ENCODE measurements at regions not wholly inside any gene's neighbourhood (a gene's known extent, or its start where the extent isn't known, plus 50 kb on each side); places are given as distances from the start of the nearest gene placed in this dataset.

- Histone ChIP-seq H3K9me3 (ENCODE audit: control insufficient read depth in 4 of 4, low read length in 3 of 4) (peaks cover 0 to 2% (median 0%) of the 10 kb centered on the region in 4 donors), H3K9ac (ENCODE audit: low read depth in 1 of 2, low read length in 2 of 2) (no peak overlapping the region), H3K27ac (ENCODE audit: low read depth in 1 of 2, low read length in 2 of 2) (no peak overlapping the region), H3K27me3 (ENCODE audit: control insufficient read depth in 4 of 4, insufficient read depth in 4 of 4, low read length in 3 of 4) (no peaks in the 10 kb centered on the region), H3K36me3 (ENCODE audit: control insufficient read depth in 4 of 4, insufficient read depth in 3 of 4, low read depth in 1 of 4, low read length in 3 of 4) (no peaks in the 10 kb centered on the region), H3K4me1 (ENCODE audit: control insufficient read depth in 4 of 4, insufficient read depth in 4 of 4, low read length in 3 of 4) (no peaks in the 10 kb centered on the region), H3K4me3 (ENCODE audit: low read depth in 1 of 3, low read length in 3 of 3) (no peak overlapping the region)
- TF ChIP-seq, protein P1, sequence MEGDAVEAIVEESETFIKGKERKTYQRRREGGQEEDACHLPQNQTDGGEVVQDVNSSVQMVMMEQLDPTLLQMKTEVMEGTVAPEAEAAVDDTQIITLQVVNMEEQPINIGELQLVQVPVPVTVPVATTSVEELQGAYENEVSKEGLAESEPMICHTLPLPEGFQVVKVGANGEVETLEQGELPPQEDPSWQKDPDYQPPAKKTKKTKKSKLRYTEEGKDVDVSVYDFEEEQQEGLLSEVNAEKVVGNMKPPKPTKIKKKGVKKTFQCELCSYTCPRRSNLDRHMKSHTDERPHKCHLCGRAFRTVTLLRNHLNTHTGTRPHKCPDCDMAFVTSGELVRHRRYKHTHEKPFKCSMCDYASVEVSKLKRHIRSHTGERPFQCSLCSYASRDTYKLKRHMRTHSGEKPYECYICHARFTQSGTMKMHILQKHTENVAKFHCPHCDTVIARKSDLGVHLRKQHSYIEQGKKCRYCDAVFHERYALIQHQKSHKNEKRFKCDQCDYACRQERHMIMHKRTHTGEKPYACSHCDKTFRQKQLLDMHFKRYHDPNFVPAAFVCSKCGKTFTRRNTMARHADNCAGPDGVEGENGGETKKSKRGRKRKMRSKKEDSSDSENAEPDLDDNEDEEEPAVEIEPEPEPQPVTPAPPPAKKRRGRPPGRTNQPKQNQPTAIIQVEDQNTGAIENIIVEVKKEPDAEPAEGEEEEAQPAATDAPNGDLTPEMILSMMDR (IDR thresholded peaks at IDR 0.05; ENCODE audit: low read depth, low read length, missing input control): no peak
- no peak for TF ChIP-seq NR2F2 (IDR thresholded peaks at IDR 0.05)
- WGBS: 56% methylated on average over 1 of the region's 1 CpG
- no peak for DNase-seq (ENCODE audit: low spot score)
Observed at GRCh38 chr9:75672478-75672877, 218.0 kb upstream of the PCSK5 start.

DNA sequence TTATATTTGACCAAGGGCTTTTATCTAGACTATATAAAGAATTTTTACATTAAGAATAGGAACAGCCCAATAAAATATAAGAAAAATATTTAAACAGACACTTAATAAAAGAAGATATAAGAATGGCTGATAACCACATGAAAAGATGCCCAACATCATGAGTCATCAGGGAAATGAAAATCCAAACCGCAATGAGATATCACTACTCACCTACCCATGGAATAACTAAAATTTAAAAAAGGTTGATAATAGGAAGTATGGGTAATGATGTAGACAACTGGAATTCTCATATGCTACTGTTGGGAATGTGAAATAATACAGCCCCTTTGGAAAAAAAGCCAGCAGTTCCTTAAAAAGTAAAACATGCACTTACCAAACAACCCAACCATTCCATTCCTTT is 206.9 kb upstream of the PCSK5 start:
- no peaks in the 10 kb centered on the region for H3K27me3 ChIP-seq (ENCODE audit: control insufficient read depth in 4 of 4, insufficient read depth in 4 of 4, low read length in 3 of 4)
- no peaks in the 10 kb centered on the region for H3K4me1 ChIP-seq (ENCODE audit: control insufficient read depth in 4 of 4, insufficient read depth in 4 of 4, low read length in 3 of 4)
- H3K27ac ChIP-seq (ENCODE audit: low read depth in 1 of 2, low read length in 2 of 2): no peak overlapping the region
- no peak overlapping the region for H3K4me3 ChIP-seq (ENCODE audit: low read depth in 1 of 3, low read length in 3 of 3)
- no peak for TF ChIP-seq SP1 (IDR thresholded peaks at IDR 0.05)
- no peak for TF ChIP-seq FOXA1 (IDR thresholded peaks at IDR 0.05)
- TF ChIP-seq, protein P2, sequence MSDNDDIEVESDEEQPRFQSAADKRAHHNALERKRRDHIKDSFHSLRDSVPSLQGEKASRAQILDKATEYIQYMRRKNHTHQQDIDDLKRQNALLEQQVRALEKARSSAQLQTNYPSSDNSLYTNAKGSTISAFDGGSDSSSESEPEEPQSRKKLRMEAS (IDR thresholded peaks at IDR 0.05): no peak
- no peak for TF ChIP-seq YY1 (IDR thresholded peaks at IDR 0.05)
- no peak for TF ChIP-seq GABPA (IDR thresholded peaks at IDR 0.05 in 1 of 2, conservative IDR thresholded peaks at IDR 0.05 in 1 of 2)
- no peak for TF ChIP-seq EGR1 (IDR thresholded peaks at IDR 0.05; ENCODE audit: low read depth in 2 of 2)
- no peak for TF ChIP-seq REST (IDR thresholded peaks at IDR 0.05)
- TF ChIP-seq ATF3 (IDR thresholded peaks at IDR 0.05): no peak
- TF ChIP-seq HNF4G (IDR thresholded peaks at IDR 0.05): no peak
- no peak for DNase-seq (ENCODE audit: low spot score)
- no peaks in the 10 kb centered on the region for H3K36me3 ChIP-seq (ENCODE audit: control insufficient read depth in 4 of 4, insufficient read depth in 3 of 4, low read depth in 1 of 4, low read length in 3 of 4)
- no peak overlapping the region for H3K9ac ChIP-seq (ENCODE audit: low read depth in 1 of 2, low read length in 2 of 2)
- 95% methylated on average over 1 of the region's 1 CpG for WGBS
- no peaks in the 10 kb centered on the region for H3K9me3 ChIP-seq (ENCODE audit: control insufficient read depth in 4 of 4, low read length in 3 of 4)

GRCh38 chr9:75685062-75685461 is 205.4 kb upstream of the PCSK5 start:
- DNase-seq (ENCODE audit: low spot score): no peak
- H3K4me1 ChIP-seq (ENCODE audit: control insufficient read depth in 4 of 4, insufficient read depth in 4 of 4, low read length in 3 of 4): no peaks in the 10 kb centered on the region
- H3K4me3 ChIP-seq (ENCODE audit: low read depth in 1 of 3, low read length in 3 of 3): no peak overlapping the region
- H3K36me3 ChIP-seq (ENCODE audit: control insufficient read depth in 4 of 4, insufficient read depth in 3 of 4, low read depth in 1 of 4, low read length in 3 of 4): no peaks in the 10 kb centered on the region
- WGBS: 75% methylated on average over 4 of the region's 4 CpGs
- no peaks in the 10 kb centered on the region for H3K27me3 ChIP-seq (ENCODE audit: control insufficient read depth in 4 of 4, insufficient read depth in 4 of 4, low read length in 3 of 4)
- no peaks in the 10 kb centered on the region for H3K9me3 ChIP-seq (ENCODE audit: control insufficient read depth in 4 of 4, low read length in 3 of 4)
- H3K27ac ChIP-seq (ENCODE audit: low read depth in 1 of 2, low read length in 2 of 2): no peak overlapping the region
- no peak overlapping the region for H3K9ac ChIP-seq (ENCODE audit: low read depth in 1 of 2, low read length in 2 of 2)
- TF ChIP-seq, protein P3, sequence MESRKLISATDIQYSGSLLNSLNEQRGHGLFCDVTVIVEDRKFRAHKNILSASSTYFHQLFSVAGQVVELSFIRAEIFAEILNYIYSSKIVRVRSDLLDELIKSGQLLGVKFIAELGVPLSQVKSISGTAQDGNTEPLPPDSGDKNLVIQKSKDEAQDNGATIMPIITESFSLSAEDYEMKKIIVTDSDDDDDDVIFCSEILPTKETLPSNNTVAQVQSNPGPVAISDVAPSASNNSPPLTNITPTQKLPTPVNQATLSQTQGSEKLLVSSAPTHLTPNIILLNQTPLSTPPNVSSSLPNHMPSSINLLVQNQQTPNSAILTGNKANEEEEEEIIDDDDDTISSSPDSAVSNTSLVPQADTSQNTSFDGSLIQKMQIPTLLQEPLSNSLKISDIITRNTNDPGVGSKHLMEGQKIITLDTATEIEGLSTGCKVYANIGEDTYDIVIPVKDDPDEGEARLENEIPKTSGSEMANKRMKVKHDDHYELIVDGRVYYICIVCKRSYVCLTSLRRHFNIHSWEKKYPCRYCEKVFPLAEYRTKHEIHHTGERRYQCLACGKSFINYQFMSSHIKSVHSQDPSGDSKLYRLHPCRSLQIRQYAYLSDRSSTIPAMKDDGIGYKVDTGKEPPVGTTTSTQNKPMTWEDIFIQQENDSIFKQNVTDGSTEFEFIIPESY (IDR thresholded peaks at IDR 0.05): no peak
- TF ChIP-seq FOXA2 (IDR thresholded peaks at IDR 0.05) (no peak), FOXA1 (IDR thresholded peaks at IDR 0.05) (no peak), HNF4A (conservative IDR thresholded peaks at IDR 0.05) (no peak), ATF3 (IDR thresholded peaks at IDR 0.05) (no peak), TAF1 (conservative IDR thresholded peaks at IDR 0.05) (no peak), RAD21 (IDR thresholded peaks at IDR 0.05) (no peak), JUND (IDR thresholded peaks at IDR 0.05) (no peak), GABPA (IDR thresholded peaks at IDR 0.05 in 1 of 2, conservative IDR thresholded peaks at IDR 0.05 in 1 of 2) (no peak), RXRA (IDR thresholded peaks at IDR 0.05) (no peak), HNF4G (IDR thresholded peaks at IDR 0.05) (no peak), NR2F2 (IDR thresholded peaks at IDR 0.05) (no peak)

Measured in liver (tissue), 8 donors.